Activated CD4-positive, alpha-beta T cell treated with anti-CD3 and anti-CD28 coated beads, Interleukin-2, amount 50 U/mL, for 24 hours (primary cell): ENCODE measurements at regions not wholly inside any gene's neighbourhood (a gene's known extent, or its start where the extent isn't known, plus 50 kb on each side); places are given as distances from the start of the nearest gene placed in this dataset.
"Not testable (repeated sequence)": the region's sequence is repeated elsewhere in the genome, so short reads cannot be mapped to it uniquely, and the experiment has no call there.

Source experiments
- DNase-seq, 2 donors: peaks; one replicate each; pipeline ENCODE4 v3.0.0-alpha.2; 2020; ENCODE audit warnings: low read depth in 1 of 2, low spot score in 1 of 2

DNA sequence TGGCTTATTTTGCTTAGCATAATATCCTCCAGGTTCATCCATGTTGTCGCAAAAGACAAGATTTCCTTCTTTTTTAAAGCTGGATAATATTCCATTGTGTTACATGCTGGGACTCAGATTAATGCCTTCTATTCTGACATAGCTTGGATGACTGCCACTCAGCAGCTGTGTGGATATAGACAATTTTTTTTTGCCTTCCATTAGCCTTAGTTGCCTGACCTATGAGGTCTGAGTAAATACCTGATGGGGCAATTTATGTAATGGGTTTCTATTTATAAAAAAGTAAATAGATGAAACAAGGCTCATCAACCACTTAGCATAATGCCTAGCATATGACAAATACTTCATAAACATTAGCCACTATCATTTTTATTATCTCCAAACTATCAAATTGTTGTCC lies 515.4 kb downstream of the ZNF674 start:
- DNase-seq, result no peak

DNA sequence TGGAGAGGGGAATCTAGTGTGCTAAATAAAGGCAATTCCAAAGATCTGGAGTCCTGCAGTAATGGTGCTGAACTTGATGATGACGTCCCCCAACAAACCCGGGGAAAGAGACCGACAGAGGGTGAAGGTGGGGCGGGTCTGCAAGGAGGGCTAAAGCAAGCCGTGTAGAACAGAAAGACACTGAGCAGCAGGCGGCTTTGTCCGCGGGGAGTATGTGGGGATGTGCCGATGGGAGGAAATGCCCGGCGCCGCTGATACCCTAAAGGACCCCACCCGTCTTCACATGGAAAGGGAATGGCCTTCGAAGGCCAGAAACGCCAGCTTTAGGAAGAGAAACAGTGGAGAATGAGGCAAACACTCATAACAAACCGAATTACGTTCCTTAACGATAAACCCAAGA lies 528.9 kb downstream of the ZNF674 start:
- no peak for DNase-seq

DNA sequence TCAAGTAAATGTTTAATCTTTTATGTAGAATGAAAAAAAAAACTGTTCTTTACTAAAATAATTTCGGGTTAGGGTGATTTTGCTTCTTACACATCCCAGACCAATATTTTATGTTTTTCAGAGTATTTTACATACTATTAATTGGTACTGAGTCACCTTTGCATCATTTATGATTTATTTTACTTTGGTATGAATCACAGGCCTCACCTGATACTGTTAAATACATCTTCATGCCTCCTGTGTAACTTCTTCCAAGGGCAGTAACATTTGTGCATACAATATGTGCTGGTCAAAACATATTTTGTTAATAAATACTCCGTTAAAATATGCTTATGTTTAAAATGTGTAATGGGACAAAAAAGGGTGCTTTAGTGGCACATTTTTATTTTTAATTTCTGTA lies 529.6 kb downstream of the ZNF674 start:
- no peak for DNase-seq

DNA sequence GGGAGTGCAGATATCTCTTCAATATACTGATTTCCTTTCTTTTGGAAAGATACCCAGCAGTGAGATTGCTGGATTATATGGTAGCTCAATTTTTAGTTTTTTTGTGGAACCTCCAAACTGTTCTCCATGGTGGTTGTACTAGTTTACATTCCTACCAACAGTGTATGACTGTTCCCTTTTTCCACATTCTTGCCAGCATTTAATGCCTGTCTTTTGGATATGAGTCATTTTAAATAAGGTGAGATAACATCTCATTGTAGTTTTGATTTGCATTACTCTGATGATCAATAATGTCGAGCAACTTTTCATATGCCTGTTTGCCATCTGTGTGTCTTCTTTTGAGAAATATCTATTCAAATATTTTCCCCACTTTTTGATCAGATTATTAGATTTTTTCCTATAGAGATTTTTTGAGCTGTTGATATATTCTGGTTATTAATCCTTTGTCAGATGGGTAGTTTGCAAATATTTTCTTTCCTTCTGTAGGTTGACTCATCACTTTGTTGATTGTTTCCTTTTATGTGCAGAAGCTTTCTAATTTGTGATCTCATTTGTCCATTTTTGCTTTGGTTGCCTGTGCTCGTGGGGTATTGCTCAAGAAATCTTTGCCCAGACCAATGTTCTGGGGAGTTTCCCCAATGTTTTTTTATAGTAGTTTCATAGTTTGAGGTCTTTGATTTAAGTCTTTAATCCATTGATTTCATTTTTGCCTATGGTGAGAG lies 552.7 kb downstream of the ZNF674 start:
- DNase-seq, result no peak

DNA sequence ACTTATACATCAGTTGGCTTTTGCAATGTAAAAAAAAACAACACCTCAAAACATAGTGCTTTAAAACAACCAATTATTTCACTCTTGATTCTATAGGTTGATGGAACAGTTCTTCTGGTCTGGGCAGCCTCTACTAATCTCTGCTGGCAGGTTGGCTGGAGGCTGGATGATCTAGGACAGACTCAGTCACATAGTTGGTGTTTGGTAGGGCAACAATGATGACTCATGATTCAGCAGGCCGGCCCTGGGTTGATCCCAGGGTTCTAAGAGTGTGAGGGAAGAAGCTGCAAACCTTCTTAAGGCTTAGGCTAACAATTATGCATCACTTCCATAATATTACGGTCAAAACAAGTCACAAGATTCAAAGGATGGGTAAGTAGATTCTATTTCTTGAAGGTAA lies 558.2 kb downstream of the ZNF674 start:
- no peak for DNase-seq

DNA sequence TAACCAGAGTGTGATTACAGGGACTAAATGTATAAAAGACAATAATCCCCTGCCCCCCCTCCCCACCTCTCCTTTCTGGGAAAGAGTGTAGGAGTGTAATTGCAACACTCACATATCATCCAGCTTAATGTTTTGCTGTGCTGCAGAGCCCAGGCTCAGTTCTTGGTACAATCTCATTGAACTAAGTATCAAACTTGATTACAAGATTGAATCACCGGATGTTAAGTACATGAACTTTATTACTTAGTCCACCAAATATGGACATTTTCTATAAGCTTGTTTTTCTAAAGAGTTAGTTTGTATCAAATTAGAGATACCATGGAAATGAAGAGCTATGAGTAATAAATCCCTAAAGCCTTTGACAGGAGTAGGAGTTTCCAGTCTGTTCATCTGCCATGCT lies 559.1 kb downstream of the ZNF674 start:
- no peak for DNase-seq

DNA sequence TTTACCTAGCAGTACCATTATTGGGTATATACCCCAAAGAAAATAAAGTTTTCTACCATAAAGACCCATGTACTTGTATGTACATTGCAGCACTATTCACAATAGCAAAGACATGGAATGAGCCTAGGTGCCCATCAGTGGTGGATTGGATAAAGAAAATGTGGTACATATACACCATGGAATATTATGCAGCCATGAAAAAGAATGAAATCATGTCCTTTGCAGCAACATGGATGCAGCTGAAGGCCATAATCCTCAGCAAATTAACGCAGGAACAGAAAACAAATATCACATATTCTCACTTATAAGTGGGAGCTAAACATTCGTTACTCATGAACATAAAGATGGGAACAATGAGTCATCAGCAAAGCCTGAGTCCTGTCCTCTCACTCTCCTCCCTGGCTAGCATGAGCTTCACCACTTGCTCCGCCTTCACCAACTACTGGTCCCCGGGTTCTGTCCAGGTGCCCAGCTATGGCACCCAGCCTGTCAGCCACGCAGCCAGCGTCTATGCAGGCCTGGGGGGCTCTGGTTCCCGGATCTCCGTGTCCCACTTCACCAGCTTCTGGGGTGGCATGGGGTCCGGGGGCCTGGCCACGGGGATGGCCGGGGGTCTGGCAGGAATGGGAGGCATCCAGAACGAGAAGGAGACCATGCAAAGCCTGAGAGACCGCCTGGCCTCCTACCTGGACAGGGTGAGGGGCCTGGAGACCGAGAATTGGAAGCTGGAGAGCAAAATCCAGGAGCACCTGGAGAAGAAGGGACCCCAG lies 562.1 kb downstream of the ZNF674 start:
- DNase-seq, result not testable (repeated sequence)

DNA sequence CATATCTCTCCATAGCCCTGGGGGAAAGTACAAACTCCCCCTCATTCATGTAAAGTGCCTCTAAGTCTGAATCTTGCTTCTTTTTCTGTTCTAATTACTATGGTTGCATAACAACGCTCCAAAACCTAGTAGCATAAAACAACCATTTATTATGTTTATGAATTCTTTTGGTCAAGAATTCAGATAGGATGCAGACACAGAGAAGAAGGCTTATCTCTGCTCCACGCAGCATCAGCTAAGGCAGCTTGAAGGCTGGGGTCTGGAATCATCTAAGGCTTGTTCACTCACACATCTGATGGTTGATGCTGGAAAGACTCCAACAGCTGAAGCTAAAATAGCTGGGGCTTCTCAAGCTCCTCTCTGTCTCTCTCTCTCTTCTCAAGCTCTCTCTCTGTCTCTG lies 564.5 kb downstream of the ZNF674 start:
- no peak for DNase-seq

DNA sequence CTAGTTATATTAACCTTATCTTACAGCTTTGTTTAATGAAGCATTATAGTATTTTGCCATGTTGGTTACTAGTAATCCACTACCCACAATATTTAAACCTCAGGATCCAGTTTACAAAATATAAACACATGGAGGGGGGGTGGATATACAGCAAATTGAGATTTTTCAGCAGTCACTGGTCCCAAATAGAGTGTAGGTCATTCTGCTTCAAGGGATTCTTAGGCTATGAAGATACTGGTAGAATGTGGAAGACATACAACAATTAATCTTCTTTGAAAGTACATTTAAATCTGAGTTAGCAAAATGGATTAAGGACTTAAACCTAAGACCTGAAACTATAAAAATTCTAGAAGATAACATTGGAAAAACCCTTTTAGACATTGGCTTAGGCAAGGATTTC lies 569.6 kb downstream of the ZNF674 start:
- DNase-seq, result no peak

DNA sequence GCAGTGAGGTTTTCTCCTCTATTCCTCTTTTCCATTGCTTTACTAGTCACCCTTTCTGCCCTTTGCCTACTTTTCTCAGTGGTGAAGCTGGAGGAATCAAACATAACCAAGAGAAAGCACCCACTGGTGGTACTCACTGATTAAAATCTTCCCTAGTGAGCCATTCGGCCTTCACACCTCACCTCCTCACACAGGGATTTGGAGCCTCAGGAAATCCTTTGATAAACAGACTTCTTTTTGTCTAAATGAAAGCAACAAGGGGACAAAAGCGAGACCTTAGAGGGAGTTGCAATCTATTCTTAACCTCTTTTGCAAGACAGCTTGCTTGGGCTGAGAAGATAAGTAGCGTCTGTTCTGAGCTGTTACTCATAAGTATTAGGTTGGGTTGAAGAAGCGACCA lies 572.6 kb downstream of the ZNF674 start:
- no peak for DNase-seq

DNA sequence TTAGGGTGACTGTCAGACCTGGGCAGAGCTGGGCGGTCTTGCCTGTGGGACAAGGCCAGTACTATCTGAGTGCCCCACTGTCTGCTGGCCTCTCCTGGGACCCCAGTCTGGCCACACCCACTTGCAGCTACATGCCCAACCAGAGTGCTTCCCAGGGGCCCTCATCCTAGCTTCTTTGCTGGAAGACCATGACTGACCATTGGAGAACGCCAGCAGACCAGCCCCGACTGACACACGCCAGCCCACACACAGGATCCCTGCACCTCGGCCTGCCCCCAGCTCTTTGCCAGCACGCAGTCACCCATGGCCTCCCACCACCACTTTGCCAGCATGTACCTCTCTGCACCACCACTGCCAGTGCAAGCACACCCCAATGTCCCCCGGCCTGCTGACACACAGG lies 585.7 kb downstream of the ZNF674 start:
- no peak for DNase-seq

DNA sequence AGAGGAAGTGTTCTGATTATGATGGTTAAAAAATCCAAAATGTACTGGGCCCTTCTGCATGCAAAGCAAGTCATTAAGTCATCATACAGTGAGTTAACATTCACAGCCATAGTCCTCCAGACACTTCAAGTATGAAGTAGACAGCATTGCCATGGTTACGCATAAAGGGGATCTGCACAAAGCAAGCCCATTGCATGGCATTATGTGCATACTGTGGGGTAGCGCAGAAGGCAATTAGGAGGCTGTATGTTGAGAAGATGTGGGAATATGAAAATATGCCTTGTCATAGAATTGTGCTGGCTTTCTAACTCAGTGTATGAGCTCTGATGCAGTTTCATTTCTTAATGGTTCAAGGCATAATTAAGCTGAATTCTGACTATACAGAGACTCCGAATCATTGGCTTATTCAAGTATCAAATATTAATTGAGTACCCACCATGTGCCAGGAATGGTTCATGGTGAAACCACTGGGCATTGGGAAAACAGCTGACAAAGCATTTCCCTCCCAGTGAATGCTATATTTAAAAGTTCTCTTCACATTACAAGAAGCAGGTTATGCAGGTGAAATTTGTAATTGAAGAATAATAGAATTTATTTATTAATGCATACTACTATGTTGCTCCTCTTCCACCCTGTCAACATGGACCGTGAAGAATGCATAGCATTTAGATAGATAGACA lies 588.9 kb downstream of the ZNF674 start:
- no peak for DNase-seq

DNA sequence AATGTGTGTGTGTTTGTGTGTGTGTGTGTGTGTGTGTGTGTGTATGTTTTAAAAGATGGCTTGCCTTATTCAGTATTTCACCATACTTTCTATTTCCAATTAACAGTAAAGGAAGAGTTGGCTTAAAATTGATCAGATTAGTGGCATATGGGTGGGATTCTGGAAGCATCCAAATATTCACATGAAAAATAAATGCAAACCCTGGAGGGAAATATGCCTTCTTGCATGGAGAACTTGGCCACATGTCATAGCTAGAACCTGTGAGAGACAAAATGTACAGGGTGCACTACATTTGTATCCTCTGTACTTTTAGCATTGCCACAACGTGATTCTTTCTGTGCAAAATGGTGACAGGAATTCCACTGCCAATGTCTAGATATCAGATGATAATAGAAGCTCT lies 589.6 kb downstream of the ZNF674 start:
- no peak for DNase-seq

DNA sequence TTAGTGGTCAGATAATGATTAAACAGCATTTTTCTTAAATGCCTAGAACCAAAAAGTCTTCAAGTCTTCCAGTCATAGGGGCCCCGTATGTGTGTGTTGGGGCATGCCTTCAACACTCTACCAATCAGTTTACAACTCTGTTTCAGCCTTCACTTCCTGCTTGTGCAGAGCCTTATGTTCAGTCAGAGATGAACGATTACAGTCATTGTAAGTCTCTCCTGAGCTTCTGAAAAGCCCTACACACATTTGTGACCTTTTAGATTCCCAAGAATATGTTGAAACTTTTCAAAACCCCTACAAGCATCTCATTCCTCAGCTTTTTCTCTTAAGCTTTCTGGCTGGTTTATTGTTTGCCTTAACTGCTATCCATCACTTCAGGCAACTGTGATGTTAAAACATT lies 591.2 kb downstream of the ZNF674 start:
- no peak for DNase-seq

DNA sequence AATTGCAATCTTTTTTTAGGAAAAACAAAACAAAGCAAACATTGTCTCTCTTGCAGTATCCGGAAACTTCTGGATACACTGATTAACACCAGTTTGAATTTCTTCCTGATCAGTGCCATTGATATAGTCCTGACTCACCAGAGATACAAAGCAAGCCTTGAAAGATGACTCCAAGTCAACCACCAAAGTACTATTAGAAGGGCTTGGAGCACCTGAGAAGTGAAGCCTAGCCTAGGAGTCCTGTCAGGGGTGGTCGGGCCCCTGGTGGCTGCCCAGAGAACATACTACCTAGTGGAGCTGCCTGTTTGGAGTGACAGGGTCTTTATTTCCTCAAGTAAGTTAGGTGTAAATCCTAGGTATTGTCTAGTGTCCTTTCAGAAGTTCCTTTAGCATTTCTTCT lies 593.2 kb downstream of the ZNF674 start:
- DNase-seq, result no peak

DNA sequence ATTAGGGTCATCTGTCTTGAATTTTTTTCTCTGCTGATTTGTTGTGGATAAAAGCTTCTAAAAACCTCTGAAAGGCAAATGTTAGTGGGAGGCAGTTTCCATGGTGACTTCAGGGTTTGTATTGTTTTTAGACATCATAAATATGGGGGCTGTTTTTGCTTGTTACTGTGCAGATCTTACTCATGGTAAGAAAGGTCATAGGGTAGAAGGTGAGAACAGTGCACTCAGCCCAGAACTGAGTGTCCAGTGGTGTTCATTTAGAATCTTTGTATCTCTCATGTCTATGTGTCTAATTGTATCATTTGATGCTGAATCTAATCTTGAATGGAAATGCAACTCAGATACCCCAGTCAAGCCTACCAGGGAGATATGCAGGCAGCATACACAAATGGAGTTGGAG lies 609.8 kb downstream of the ZNF674 start:
- no peak for DNase-seq

DNA sequence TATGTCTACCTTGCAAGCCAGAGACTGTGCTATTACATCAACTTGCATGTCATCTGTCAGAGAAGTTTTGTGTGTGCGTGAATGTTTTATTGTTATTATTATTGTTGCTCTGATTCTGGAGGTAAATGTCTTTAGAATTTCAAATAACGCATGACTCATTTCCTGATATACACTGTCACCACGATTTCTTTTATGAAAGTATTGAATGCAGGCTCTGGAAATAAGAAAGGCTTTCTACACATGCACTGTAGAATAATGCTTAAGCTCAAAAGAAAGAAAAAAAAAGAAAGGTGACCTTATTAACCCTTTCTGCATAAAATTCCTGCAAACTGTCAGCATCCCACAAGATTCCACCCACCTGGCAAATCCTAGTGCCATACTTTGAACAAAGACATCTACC lies 632.9 kb downstream of the ZNF674 start:
- no peak for DNase-seq

DNA sequence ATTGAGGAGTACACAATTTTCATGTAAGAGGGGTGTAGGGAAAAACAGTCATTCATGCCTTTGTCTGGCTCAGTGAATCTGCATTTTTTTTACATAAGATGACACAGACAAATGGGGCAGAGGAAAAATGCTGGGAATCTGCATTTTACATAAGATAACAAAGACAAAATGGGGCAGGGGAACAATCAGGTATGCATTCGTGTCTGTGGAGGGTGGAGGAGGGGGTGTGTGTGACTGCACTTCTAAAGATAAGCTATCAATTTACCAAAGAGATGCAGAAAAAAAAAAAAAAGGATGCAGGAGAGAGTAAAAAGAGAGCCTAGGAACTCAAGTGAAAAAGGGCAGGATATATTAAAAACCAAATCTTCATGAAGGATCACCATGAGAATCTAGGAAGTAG lies 637.4 kb downstream of the ZNF674 start:
- DNase-seq, result no peak

DNA sequence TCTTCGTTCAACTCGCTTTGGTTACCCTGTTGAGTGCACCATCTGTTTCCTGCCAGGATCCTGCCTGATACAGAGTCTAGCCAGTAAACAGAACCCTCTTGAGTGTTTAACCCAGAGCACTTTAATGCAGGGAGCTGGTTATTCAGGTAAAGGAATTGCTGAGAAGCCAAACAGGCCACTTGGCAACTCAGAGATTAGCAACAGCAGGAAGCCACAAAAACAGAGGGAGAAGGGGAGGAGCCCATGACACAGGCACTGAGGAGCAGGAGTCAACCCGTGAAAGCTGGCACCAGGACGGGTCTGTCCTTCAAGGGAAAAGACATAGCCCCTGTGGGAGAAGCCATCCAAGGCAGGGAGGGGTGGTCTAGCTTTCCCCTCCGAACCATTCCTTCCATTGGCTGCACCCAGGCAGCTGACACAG lies 641.4 kb downstream of the ZNF674 start:
- no peak for DNase-seq

DNA sequence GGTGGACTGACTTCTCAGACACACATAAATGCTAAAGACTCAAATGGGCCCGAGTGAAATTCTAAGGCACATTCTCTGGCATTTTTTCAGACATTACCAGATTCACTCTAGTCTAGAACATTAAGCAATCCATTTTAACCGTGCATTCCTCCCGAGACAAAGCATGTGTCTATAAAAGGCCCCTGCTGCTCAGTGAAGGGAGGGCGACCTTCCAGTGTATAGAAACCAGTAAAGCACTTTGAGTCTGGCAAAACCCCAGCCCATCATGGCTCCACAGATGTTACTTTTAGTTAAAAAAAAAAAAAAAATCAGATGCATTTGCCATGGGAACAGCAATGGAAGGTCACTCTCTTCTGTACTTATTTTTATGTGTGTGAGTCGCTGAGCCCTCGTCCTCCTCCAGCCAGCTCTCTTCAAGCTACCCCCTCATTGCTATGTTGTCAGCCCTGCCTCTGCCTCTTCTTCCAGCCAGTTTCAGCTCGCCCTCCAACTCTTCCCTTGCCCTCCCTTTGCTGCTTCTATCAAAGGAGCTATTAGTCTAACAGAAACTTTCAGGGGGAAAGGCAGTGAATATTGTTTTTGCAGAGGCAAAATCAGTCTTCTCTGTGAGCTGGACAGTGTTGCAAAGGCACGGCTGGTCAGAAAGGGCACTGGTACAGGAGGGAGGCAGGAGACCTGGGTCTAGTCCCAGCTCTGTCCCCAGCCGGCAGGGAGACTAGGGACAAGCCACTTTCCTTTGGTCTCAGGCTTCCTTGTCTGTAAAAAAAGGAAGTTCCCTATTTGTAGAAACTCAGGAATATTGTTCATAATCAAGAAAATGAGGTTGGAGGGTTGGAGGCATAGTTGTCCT lies 644.2 kb downstream of the ZNF674 start:
- DNase-seq, result no peak

DNA sequence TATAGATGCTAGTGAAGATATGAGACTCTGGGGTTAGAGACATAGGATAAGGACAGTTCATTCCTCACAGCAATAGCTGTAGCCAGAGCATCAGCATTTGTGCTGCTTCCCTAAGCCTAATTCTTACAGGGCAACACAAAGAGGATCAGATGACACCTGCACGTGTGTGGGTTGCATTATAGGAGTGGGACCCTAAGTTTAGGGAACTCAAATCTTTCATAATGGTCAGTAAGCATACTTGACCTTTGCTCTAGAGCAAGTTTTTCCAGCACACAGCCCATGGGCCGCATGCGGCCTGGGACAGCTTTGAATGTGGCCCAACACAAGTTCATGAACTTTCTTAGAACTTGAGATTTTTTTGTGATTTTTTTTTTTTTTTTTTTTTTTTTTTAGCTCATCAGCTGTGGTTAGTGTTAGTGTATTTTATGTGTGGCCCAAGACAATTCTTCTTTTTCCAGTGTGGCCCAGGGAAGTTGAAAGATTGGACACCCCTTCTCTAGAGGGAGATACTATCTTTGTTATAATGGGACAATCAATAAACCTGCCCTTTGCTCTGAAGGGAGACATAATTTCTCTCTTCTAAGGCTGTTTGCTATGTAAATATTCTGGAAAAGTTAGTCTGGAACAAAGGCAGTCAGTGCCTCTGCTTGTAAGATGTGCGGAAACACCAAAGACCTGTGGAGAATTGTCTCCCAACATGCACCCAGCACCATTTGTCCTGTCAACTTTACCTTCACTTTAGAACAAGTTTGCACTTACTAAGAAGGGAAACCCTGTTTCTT lies 650.2 kb downstream of the ZNF674 start:
- no peak for DNase-seq
